ENCODE measurements at regions not wholly inside any gene's neighbourhood (a gene's known extent, or its start where the extent isn't known, plus 50 kb on each side); places are given as distances from the start of the nearest gene placed in this dataset.

DNA sequence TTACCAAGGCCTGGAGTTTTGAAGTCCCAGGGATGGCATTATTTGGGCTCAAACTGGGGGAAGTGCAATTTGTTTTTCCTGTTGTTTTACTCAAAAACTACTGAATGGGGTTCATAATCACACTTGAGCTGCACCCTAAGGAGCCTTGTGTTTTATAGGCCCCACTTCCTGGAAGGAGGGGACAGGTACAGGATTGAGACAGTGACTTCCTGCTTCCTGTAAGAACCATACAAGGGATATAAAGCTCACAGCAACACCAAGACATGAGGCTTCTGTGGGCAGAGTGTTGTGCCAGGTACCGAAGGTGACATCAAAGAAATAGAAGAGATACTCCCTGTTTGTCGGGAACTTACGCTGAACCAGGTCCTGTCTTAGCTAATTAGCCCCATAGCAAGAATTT, 70.4 kb upstream of the SKOR2 start:
- no peak for TF ChIP-seq TAF1 (IDR thresholded peaks at IDR 0.05; ENCODE audit: borderline replicate concordance, insufficient read depth, low read length)
- TF ChIP-seq, protein P1, sequence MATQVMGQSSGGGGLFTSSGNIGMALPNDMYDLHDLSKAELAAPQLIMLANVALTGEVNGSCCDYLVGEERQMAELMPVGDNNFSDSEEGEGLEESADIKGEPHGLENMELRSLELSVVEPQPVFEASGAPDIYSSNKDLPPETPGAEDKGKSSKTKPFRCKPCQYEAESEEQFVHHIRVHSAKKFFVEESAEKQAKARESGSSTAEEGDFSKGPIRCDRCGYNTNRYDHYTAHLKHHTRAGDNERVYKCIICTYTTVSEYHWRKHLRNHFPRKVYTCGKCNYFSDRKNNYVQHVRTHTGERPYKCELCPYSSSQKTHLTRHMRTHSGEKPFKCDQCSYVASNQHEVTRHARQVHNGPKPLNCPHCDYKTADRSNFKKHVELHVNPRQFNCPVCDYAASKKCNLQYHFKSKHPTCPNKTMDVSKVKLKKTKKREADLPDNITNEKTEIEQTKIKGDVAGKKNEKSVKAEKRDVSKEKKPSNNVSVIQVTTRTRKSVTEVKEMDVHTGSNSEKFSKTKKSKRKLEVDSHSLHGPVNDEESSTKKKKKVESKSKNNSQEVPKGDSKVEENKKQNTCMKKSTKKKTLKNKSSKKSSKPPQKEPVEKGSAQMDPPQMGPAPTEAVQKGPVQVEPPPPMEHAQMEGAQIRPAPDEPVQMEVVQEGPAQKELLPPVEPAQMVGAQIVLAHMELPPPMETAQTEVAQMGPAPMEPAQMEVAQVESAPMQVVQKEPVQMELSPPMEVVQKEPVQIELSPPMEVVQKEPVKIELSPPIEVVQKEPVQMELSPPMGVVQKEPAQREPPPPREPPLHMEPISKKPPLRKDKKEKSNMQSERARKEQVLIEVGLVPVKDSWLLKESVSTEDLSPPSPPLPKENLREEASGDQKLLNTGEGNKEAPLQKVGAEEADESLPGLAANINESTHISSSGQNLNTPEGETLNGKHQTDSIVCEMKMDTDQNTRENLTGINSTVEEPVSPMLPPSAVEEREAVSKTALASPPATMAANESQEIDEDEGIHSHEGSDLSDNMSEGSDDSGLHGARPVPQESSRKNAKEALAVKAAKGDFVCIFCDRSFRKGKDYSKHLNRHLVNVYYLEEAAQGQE (IDR thresholded peaks at IDR 0.05; ENCODE audit: insufficient read depth in 1 of 2, low read depth in 2 of 2, low read length in 2 of 2), result no peak
- no peak for TF ChIP-seq POLR2AphosphoS5 (IDR thresholded peaks at IDR 0.05; ENCODE audit: low read depth, low read length)
- no peak for TF ChIP-seq SIN3A (IDR thresholded peaks at IDR 0.05; ENCODE audit: borderline replicate concordance, insufficient read depth, low read length)
- TF ChIP-seq FOXP2 (optimal IDR thresholded peaks at IDR 0.05; ENCODE audit: borderline replicate concordance, extremely low read depth, extremely low read length, insufficient read depth), result no peak

DNA sequence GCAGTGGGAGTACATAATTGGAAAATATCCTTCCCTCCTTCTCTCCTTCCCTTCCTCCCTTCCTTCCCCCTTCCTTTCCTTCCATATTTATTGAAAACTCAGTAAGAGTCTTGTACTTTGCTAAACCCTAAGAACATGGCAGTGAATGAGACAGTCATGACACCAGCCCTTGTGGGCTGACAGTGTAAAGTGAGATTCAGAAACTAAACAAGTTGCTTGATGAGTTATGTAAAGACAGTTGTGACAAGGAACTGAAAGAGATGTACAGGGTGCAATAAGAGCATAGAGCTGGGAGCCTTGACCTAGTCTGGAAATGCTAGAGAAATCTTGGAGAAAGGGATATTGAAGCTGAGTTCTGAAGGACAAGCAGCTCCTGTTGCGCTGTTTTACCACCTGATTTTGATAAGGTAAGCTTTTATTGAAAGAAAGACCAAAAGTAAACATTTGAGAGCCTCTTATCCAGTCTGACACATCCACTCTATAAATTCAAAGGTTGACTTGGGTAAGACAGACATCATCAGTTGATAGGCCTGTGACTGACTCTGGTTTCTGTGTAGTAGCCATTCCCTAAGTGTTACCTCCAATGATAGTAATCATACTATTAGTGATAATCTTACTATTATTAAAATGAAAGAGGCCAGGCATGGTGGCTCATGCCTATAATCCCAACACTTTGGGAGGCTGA, 66.5 kb upstream of the SKOR2 start:
- TF ChIP-seq SIN3A (IDR thresholded peaks at IDR 0.05; ENCODE audit: borderline replicate concordance, insufficient read depth, low read length) (no peak), TAF1 (IDR thresholded peaks at IDR 0.05; ENCODE audit: borderline replicate concordance, insufficient read depth, low read length) (no peak), POLR2AphosphoS5 (IDR thresholded peaks at IDR 0.05; ENCODE audit: low read depth, low read length) (no peak), FOXP2 (optimal IDR thresholded peaks at IDR 0.05; ENCODE audit: borderline replicate concordance, extremely low read depth, extremely low read length, insufficient read depth) (no peak)
- TF ChIP-seq, protein P1 (IDR thresholded peaks at IDR 0.05; ENCODE audit: insufficient read depth in 1 of 2, low read depth in 2 of 2, low read length in 2 of 2), result no peak

DNA sequence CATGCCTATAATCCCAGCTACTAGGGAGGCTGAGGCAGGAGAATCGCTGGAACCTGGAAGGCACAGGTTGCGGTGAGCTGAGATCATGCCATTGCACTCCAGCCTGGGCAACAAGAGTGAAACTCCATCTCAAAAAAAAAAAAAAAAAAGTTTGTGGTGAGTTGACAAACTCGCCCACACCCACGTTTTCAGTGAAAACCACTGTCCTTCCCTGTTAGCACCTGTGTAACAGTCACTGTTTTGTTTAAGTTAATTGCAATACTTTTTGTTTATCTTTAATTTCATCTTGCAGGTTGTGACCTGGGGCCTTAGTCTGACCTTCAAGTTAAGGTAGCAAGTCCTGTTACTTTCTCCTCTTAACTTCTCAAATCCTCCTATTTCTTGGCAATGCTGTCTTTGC, 65.5 kb upstream of the SKOR2 start:
- no peak for TF ChIP-seq TAF1 (IDR thresholded peaks at IDR 0.05; ENCODE audit: borderline replicate concordance, insufficient read depth, low read length)
- TF ChIP-seq POLR2AphosphoS5 (IDR thresholded peaks at IDR 0.05; ENCODE audit: low read depth, low read length), result no peak
- no peak for TF ChIP-seq SIN3A (IDR thresholded peaks at IDR 0.05; ENCODE audit: borderline replicate concordance, insufficient read depth, low read length)
- no peak for TF ChIP-seq FOXP2 (optimal IDR thresholded peaks at IDR 0.05; ENCODE audit: borderline replicate concordance, extremely low read depth, extremely low read length, insufficient read depth)

DNA sequence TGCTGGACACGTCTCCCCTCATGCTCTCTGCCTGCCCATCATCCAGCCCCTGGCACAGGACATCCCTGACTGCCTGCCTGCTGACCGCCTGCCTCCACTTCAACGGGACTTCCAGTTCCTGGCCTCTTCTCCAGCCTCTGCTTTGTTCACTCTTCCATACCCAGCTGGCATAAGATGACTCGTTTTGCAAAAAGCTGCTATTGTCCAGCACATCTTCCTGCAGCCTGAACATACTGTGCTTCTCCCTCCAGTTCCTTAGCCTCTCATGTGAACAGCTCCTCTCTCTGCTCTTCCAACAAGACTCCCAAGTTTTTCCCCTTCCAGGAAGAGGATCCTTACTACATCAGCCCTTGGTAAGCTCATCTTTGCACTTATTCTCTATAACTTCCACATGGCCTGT, 62.4 kb upstream of the SKOR2 start:
- TF ChIP-seq FOXP2 (optimal IDR thresholded peaks at IDR 0.05; ENCODE audit: borderline replicate concordance, extremely low read depth, extremely low read length, insufficient read depth) (no peak), SIN3A (IDR thresholded peaks at IDR 0.05; ENCODE audit: borderline replicate concordance, insufficient read depth, low read length) (no peak), POLR2AphosphoS5 (IDR thresholded peaks at IDR 0.05; ENCODE audit: low read depth, low read length) (no peak)
- TF ChIP-seq, protein P1 (IDR thresholded peaks at IDR 0.05; ENCODE audit: insufficient read depth in 1 of 2, low read depth in 2 of 2, low read length in 2 of 2), result no peak

DNA sequence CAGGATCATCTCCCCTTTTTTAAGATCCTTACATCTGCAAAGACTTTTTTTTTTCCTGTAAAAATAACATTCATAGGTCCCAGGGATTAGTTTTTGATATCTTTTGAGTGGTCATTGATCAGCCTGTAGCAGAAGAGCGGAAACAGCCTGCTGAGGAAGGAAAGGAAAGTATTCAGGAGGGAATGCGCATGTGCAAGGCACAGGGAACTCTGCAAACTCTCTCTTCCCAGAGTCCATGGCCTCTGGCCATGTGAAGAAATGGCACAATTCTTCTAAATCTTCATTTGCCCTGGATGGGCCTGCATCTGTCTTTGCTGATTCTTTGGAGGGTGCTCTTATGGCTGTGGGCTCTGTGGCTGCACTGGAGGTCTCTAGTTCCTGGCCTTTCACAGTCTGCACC, 60.1 kb upstream of the SKOR2 start:
- TF ChIP-seq SIN3A (IDR thresholded peaks at IDR 0.05; ENCODE audit: borderline replicate concordance, insufficient read depth, low read length) (no peak), POLR2AphosphoS5 (IDR thresholded peaks at IDR 0.05; ENCODE audit: low read depth, low read length) (no peak), TAF1 (IDR thresholded peaks at IDR 0.05; ENCODE audit: borderline replicate concordance, insufficient read depth, low read length) (no peak), FOXP2 (optimal IDR thresholded peaks at IDR 0.05; ENCODE audit: borderline replicate concordance, extremely low read depth, extremely low read length, insufficient read depth) (no peak)
- TF ChIP-seq, protein P1 (IDR thresholded peaks at IDR 0.05; ENCODE audit: insufficient read depth in 1 of 2, low read depth in 2 of 2, low read length in 2 of 2), result no peak

Data from PFSK-1 (cell line).